SK-N-SH treated with all-trans-retinoic acid at 6 μM for 48 hours (cell line): ENCODE measurements at regions not wholly inside any gene's neighbourhood (a gene's known extent, or its start where the extent isn't known, plus 50 kb on each side); places are given as distances from the start of the nearest gene placed in this dataset.

Experiments
- ATAC-seq: fragments of 200-7000 bp; cut with Tn5 transposase; 3 replicates; pipeline ENCODE4 v1.9.1; 2020; ENCODE audit warnings: mild to moderate bottlenecking, moderate library complexity
- ARNTL ChIP-seq: fragments of 450-650 bp; formaldehyde crosslinking; IDR thresholded peaks from 2 replicates; pipeline ENCODE4 v1.5.0; 2020; ENCODE audit warnings: low read depth, mild to moderate bottlenecking, moderate library complexity, borderline replicate concordance
- BACH2 ChIP-seq: fragments of 250-450 bp; sonication (Bioruptor Pico); IDR thresholded peaks from 2 replicates; pipeline ENCODE4 v1.9.0; 2021; ENCODE audit warnings: mild to moderate bottlenecking, borderline replicate concordance
- CREB5 ChIP-seq: fragments of 250-450 bp; sonication (Bioruptor Pico); IDR thresholded peaks from 2 replicates; pipeline ENCODE4 v1.5.1; 2020; ENCODE audit warnings: low read depth, mild to moderate bottlenecking, moderate library complexity
- CSDC2 ChIP-seq: fragments of 250-450 bp; sonication (Bioruptor Pico); IDR thresholded peaks from 2 replicates; pipeline ENCODE4 v1.5.0; 2020; ENCODE audit warnings: mild to moderate bottlenecking, moderate library complexity
- CSRNP3 ChIP-seq: fragments of 250-450 bp; sonication (Bioruptor Pico); IDR thresholded peaks from 2 replicates; pipeline ENCODE4 v1.5.1; 2021; ENCODE audit warnings: mild to moderate bottlenecking, moderate library complexity
- ESRRG ChIP-seq: fragments of 250-450 bp; sonication (Bioruptor Pico); IDR thresholded peaks from 2 replicates; pipeline ENCODE4 v1.6.1; 2021; ENCODE audit warnings: mild to moderate bottlenecking
- GLIS3 ChIP-seq: fragments of 250-450 bp; sonication (Bioruptor Pico); IDR thresholded peaks from 2 replicates; pipeline ENCODE4 v1.5.0; 2020; ENCODE audit warnings: mild to moderate bottlenecking, moderate library complexity
- ISL1 ChIP-seq: fragments of 250-450 bp; sonication (Bioruptor Pico); IDR thresholded peaks from 2 replicates; pipeline ENCODE4 v2.1.2; 2022; ENCODE audit warnings: mild to moderate bottlenecking, moderate library complexity
- OSR1 ChIP-seq: fragments of 250-450 bp; sonication (Bioruptor Pico); IDR thresholded peaks from 2 replicates; pipeline ENCODE4 v1.8.0; 2022; ENCODE audit warnings: moderate library complexity, mild to moderate bottlenecking, inconsistent platforms
- PATZ1 ChIP-seq: fragments of 250-450 bp; sonication (Bioruptor Pico); IDR thresholded peaks from 2 replicates; pipeline ENCODE4 v1.8.0; 2020; ENCODE audit warnings: mild to moderate bottlenecking, moderate library complexity, borderline replicate concordance
- PPARA ChIP-seq: fragments of 250-450 bp; sonication (Bioruptor Pico); IDR thresholded peaks from 2 replicates; pipeline ENCODE4 v1.5.0; 2020; ENCODE audit warnings: mild to moderate bottlenecking, borderline replicate concordance
- RARB ChIP-seq: fragments of 250-450 bp; sonication (Bioruptor Pico); IDR thresholded peaks from 2 replicates; pipeline ENCODE4 v1.8.0; 2021; ENCODE audit warnings: mild to moderate bottlenecking, moderate library complexity
- SNAI2 ChIP-seq: fragments of 250-450 bp; sonication (Bioruptor Pico); IDR thresholded peaks from 2 replicates; pipeline ENCODE4 v1.5.0; 2020; ENCODE audit warnings: mild to moderate bottlenecking, moderate library complexity
- TCF4 ChIP-seq: fragments of 250-450 bp; sonication (Bioruptor Pico); IDR thresholded peaks from 2 replicates; pipeline ENCODE4 v1.8.0; 2021; ENCODE audit warnings: mild to moderate bottlenecking, moderate library complexity, borderline replicate concordance
- TOX ChIP-seq: fragments of 250-450 bp; sonication (Bioruptor Pico); IDR thresholded peaks from 2 replicates; pipeline ENCODE4 v1.8.0; 2021; ENCODE audit warnings: mild to moderate bottlenecking, moderate library complexity, borderline replicate concordance
- TSHZ2 ChIP-seq: fragments of 250-450 bp; sonication (Bioruptor Pico); IDR thresholded peaks from 2 replicates; pipeline ENCODE4 v1.5.0; 2020; ENCODE audit warnings: mild to moderate bottlenecking, moderate library complexity
- ZC3H10 ChIP-seq: fragments of 250-450 bp; sonication (Bioruptor Pico); IDR thresholded peaks from 2 replicates; pipeline ENCODE4 v1.5.1; 2021; ENCODE audit warnings: mild to moderate bottlenecking, moderate library complexity
- ZFP3 ChIP-seq: fragments of 250-450 bp; sonication (Bioruptor Pico); IDR thresholded peaks from 2 replicates; pipeline ENCODE4 v1.5.0; 2020; ENCODE audit warnings: mild to moderate bottlenecking, moderate library complexity
- ZFP30 ChIP-seq: fragments of 450-650 bp; formaldehyde crosslinking; IDR thresholded peaks from 2 replicates; pipeline ENCODE4 v1.5.0; 2022; ENCODE audit warnings: mild to moderate bottlenecking, moderate library complexity
- ZNF565 ChIP-seq: fragments of 450-650 bp; formaldehyde crosslinking; conservative IDR thresholded peaks from 2 replicates; pipeline ENCODE4 v1.5.0; 2020; ENCODE audit warnings: low read depth, mild to moderate bottlenecking, moderate library complexity
- ZNF70 ChIP-seq: fragments of 450-650 bp; formaldehyde crosslinking; IDR thresholded peaks from 2 replicates; pipeline ENCODE4 v1.5.0; 2020; ENCODE audit warnings: mild to moderate bottlenecking, moderate library complexity

GRCh38 chr13:79722885-79723445 is 242.0 kb downstream of the NDFIP2 start:
- TF ChIP-seq ZFP3 (no peak), GLIS3 (CRISPR knock-in tag) (no peak), SNAI2 (no peak), PPARA (CRISPR knock-in tag) (no peak), ESRRG (no peak), ZNF70 (no peak), ARNTL (CRISPR knock-in tag) (no peak), BACH2 (no peak)
- TF ChIP-seq, all 23 proteins: peak for 0
- ATAC-seq, result no peak

- ATAC-seq, result no peak
- no peak for TF ChIP-seq RARB (CRISPR knock-in tag)
- TF ChIP-seq CSDC2 (CRISPR knock-in tag), result no peak
- no peak for TF ChIP-seq ZC3H10
- TF ChIP-seq SNAI2, result no peak
- no peak for TF ChIP-seq CSRNP3
- no peak for TF ChIP-seq GLIS3 (CRISPR knock-in tag)
- no peak for TF ChIP-seq ZFP30 (CRISPR knock-in tag)
- no peak for TF ChIP-seq CREB5 (CRISPR knock-in tag)
- no peak for TF ChIP-seq ZNF565 (CRISPR knock-in tag)
- TF ChIP-seq BACH2, result no peak
- no peak for TF ChIP-seq TCF4 (CRISPR knock-in tag)
- TF ChIP-seq ZNF70, result no peak
- TF ChIP-seq TSHZ2 (CRISPR knock-in tag), result no peak
- TF ChIP-seq PPARA (CRISPR knock-in tag), result no peak
- no peak for TF ChIP-seq OSR1 (CRISPR knock-in tag)
- TF ChIP-seq, all 23 proteins: peak for 0
Measured at GRCh38 chr13:79716191-79716590, 235.2 kb downstream of the NDFIP2 start.

GRCh38 chr13:79711631-79712030 is 230.7 kb downstream of the NDFIP2 start:
- TF ChIP-seq BACH2, result no peak
- TF ChIP-seq CSRNP3, result no peak
- TF ChIP-seq GLIS3 (CRISPR knock-in tag), result no peak
- no peak for TF ChIP-seq RARB (CRISPR knock-in tag)
- no peak for TF ChIP-seq ZFP3
- TF ChIP-seq ESRRG, result no peak
- no peak for TF ChIP-seq OSR1 (CRISPR knock-in tag)
- no peak for TF ChIP-seq ISL1
- no peak for TF ChIP-seq TOX (CRISPR knock-in tag)
- no peak for TF ChIP-seq ZNF70
- no peak for TF ChIP-seq SNAI2
- TF ChIP-seq ZC3H10, result no peak
- TF ChIP-seq ZFP30 (CRISPR knock-in tag), result no peak
- no peak for TF ChIP-seq PATZ1
- TF ChIP-seq CSDC2 (CRISPR knock-in tag), result no peak
- TF ChIP-seq TSHZ2 (CRISPR knock-in tag), result no peak
- TF ChIP-seq PPARA (CRISPR knock-in tag), result no peak
- TF ChIP-seq, all 23 proteins: peak for 0

More at GRCh38 chr13:79711631-79712030, 230.7 kb downstream of the NDFIP2 start:
- ATAC-seq, result no peak
